ENCODE measurements at regions not wholly inside any gene's neighbourhood (a gene's known extent, or its start where the extent isn't known, plus 50 kb on each side); places are given as distances from the start of the nearest gene placed in this dataset.

DNA sequence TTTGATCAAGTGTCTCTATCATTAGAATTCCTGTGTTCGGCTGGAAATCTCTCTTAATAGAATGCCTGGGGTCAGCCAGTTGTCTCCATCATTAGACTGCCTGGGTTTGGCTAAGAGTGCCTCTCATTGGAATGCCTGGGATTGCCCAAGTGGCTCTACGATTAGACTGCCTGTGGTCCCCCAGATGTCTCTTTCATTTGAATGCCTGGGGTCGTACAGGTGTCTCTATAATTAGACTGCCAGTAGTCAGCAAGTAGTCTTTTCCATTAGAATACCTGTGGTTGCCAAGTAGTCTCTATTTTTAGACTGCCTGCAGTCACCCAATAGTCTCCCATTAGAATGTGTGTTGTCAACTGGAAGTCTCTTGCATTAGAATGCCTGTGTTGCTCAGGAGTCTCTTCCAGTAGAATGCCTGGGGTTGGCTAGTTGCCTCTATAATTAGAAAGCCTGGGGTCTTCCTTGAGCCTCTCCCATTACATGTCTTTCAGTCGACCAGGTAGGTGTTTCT, 1523.2 kb downstream of the UQCRFS1 start:
- no peak for DNase-seq (ENCODE audit: extremely low read depth in 1 of 11, low read depth in 9 of 11, low spot score in 4 of 11)

DNA sequence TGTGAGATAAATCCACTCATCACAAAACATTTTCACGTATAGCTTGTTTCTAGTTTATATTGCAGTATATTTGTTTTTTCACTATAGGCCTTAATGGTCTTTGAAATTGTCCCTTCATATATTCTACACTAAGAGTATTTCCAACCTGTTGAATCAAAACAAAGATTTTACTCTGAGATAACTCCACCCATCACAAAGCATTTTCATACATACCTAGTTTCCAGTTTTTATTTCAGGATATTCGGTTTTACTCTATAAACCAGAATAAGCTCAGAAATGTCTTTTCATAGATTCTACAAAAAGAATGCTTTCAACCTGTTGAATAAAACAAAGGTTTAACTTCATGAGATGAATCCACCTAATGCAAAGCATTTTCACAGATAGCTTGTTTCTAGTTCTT, 1528.7 kb downstream of the UQCRFS1 start:
- no peak for DNase-seq (ENCODE audit: extremely low read depth in 1 of 11, low read depth in 9 of 11, low spot score in 4 of 11)

DNA sequence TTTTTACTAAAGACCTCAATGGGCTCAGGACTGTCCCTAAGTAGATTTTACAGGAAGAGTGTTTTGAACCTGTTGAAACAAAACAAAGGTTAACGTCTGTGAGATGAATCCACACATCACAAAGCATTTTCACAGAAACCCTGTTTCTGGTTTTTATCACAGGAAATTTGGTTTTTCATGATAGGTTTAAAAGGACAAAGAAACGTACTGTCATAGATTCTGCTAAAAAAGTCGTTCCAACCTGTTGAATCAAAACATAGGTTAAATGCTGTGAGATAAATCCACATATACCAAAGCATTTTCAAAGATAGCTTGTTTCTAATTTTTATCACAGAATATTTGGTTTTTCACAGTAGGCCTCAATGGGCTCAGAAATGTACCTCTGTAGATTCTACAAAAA, 1531.0 kb downstream of the UQCRFS1 start:
- no peak for DNase-seq (ENCODE audit: extremely low read depth in 1 of 11, low read depth in 9 of 11, low spot score in 4 of 11)

DNA sequence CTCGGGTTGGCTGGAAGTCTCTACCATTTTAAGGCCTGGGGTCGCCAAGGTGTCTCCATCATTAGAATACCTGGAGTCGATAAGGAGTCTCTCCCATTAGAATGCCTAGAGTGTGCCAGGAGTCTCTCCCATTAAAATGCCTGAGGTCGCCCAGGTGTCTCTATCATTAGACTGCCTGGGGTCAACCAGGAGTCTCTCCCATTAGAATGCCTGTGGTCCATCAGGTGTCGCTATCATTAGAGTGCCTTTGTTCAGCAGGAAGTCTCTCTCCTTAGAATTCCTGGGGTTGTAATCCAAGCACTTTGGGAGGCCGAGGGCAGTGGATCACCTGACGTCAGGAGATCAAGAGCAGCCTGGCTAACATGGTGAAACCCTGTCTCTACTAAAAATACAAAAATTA, 1533.0 kb downstream of the UQCRFS1 start:
- no peak for DNase-seq (ENCODE audit: extremely low read depth in 1 of 11, low read depth in 9 of 11, low spot score in 4 of 11)

DNA sequence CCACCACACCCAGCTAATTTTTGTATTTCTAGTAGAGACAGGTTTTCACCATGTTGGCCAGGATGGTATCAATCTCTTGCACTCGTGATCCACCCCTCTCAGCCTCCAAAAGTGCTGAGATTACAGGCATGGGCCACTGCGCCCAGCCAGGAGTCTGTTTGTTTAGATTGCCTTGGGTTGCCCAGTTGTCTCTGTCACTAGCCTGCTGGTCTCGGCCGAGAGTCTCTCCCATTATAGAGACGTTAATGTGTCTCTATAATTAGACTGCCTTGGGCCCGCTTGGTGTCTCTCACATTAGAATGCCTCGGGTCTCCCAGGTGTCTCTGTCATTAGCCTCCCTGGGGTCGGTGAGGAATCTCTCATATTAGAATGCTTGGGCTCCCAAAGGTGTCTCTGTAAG, 1533.6 kb downstream of the UQCRFS1 start:
- DNase-seq (ENCODE audit: extremely low read depth in 1 of 11, low read depth in 9 of 11, low spot score in 4 of 11) = no peak

DNA sequence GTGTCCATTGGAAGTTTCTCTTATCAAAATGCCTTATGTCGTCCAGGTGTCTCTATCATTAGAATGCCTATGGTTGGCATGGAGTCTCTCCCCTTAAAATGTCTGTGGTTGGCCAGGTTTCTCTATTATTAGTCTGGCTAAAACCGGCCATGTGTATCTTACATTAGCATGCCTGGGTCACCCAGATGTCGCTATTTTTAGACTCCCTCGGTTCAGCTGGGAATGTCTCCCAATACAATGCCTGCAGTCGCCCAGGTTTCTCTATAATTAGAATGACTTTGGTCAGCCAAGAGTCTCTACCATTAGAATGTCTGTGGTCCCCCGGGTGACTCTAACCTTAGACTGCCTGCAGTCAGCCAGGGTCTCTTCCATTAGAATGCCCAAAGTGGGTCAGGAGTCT, 1536.1 kb downstream of the UQCRFS1 start:
- DNase-seq (ENCODE audit: extremely low read depth in 1 of 11, low read depth in 9 of 11, low spot score in 4 of 11) = no peak

DNA sequence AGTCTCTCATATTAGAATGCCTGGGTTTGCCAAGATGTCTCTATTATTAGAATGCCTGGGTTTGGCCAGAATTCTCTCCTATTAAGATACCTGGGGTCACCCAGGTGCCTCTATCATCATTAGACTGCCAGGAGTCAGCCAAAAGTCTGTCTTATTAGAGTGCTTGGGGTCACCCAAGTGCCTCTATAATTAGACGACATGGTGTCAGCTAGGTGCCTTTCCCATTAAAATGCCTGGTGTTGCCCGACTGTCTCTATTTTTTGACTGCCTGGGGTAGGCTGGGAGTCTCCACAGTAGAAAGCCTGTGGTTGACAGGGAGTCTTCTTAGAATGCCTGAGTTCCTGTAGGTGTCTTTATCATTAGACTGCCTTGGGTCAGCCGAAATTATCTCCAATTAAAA, 1536.6 kb downstream of the UQCRFS1 start:
- DNase-seq (ENCODE audit: extremely low read depth in 1 of 11, low read depth in 9 of 11, low spot score in 4 of 11) = no peak

DNA sequence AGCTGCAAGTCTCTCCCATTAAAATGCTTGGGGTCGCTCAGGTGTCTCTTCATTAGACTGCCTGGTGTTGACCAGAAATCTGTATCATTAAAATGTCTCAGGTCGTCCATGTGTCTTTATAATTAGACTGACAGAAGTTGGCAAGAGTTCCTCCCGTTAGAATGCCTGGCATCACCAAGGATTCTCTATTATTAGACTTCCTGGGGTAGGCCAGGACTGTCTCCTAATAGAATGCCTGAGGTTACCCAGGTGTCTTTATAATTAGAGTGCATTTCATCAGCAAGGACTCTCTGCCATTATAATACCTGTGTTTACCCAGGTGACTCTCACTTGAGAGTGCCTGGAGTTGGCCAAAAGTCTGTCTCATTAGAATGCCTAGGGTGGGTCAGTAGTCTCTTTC, 1537.2 kb downstream of the UQCRFS1 start:
- DNase-seq (ENCODE audit: extremely low read depth in 1 of 11, low read depth in 9 of 11, low spot score in 4 of 11) = no peak

DNA sequence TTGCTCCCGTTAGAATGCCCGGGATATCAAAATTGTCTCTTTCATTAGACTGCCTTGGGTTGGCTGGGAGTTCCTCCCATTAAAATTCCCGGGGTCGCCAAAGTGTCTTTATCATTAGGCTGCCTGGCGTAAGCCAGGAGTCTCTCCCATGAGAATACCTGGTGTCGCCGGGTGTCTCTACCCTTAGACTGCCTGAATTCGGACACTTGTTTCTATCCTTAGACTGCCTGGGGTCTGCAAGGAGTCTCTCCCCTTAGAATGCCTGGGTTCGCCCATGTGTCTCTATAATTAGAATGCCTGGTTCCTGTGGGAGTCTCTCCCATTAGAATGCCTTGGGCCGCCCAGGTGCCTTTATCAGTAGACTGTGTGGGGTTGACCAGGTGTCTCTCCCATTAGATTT, 1538.2 kb downstream of the UQCRFS1 start:
- no peak for DNase-seq (ENCODE audit: extremely low read depth in 1 of 11, low read depth in 9 of 11, low spot score in 4 of 11)

DNA sequence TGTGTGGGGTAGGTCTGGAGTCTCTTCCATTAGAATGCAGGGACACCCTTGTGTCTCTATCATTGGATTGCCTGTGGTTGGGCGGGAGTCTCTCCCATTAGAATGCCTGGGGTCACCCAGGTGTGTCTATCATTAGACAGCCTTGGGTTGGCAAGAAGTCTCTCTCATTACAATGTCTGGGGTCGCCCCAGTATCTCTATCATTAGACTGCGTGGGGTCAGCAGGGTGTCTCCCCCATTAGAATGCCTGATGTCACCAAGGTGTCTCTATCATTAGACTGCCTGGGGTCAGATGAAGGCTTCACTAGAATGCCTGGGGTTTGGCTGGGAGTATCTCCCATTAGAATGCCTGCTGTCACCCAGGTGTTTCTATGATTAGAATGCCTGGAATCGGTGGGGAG, 1539.0 kb downstream of the UQCRFS1 start:
- no peak for DNase-seq (ENCODE audit: extremely low read depth in 1 of 11, low read depth in 9 of 11, low spot score in 4 of 11)

DNA sequence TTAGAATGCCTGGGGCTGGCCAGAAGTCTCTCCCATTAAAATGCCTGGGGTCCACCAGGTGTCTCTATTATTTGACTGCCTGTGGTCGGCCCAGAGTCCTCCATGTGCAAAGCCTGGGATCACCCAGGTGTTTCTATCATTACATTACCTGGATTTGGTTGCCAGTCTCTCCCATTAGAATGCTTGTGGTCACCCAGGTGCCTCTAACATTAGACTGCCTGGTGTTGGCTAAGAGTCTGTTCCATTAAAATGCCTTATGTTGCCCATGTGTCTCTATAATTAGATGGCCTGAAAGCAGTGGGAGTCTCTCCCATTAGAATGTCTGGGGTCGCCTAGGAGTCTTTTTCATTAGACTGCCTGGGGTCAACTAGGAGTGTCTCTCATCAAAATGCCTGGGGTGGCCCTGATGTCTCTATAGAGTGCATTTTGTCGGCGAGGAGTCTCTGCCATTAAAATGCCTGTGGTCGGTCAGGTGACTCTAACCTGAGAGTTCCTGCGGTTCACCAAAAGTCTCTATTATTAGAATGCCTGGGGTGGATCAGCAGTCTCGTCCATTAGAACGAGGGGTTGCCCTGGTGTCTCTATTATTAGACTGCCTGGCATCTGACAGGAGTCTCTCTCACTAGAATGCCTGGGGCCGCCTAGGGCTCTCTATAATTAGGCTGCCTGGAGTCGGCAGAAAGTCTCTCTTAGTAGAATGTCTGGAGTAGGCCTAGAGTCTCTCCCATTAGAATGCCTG, 1540.5 kb downstream of the UQCRFS1 start:
- DNase-seq (ENCODE audit: extremely low read depth in 1 of 11, low read depth in 9 of 11, low spot score in 4 of 11) = no peak

DNA sequence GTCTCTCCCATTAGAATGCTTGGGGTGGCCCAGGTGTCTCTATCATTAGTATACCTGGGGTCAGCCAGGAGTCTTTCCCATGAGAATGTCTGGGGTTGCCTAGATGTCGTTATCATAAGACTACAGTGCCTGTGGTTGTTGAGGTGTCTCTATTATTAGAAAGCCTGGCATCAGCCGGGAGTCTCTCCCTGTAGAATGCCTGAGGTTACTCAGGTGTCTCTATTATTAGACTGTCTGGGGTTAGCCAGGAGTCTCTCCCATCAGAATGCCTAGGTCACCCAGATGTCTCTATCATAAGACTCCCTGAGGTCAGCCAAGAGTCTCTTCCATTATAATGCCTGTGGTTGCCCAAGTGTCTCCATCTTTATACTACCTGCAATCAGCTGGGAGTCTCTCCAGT, 1541.1 kb downstream of the UQCRFS1 start:
- DNase-seq (ENCODE audit: extremely low read depth in 1 of 11, low read depth in 9 of 11, low spot score in 4 of 11) = no peak

DNA sequence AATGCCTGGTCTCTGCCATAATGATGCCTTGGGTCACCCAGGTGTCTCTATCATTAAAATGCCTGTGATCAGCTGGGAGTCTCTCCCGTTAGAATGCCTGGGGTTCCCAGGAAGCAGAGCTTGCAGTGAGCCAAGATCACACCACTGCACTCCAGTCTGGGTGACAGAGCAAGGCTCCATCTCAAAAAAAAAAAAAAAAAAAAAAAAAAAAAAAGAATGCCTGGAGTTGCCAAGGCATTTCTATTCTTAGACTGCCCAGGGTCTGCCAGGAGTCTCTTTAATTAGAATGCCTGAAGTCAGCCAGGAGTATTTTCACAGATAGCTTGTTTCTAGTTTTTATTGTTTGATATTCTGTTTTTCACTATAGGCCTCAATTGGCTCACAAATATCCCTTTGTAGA, 1552.5 kb downstream of the UQCRFS1 start:
- no peak for DNase-seq (ENCODE audit: extremely low read depth in 1 of 11, low read depth in 9 of 11, low spot score in 4 of 11)

DNA sequence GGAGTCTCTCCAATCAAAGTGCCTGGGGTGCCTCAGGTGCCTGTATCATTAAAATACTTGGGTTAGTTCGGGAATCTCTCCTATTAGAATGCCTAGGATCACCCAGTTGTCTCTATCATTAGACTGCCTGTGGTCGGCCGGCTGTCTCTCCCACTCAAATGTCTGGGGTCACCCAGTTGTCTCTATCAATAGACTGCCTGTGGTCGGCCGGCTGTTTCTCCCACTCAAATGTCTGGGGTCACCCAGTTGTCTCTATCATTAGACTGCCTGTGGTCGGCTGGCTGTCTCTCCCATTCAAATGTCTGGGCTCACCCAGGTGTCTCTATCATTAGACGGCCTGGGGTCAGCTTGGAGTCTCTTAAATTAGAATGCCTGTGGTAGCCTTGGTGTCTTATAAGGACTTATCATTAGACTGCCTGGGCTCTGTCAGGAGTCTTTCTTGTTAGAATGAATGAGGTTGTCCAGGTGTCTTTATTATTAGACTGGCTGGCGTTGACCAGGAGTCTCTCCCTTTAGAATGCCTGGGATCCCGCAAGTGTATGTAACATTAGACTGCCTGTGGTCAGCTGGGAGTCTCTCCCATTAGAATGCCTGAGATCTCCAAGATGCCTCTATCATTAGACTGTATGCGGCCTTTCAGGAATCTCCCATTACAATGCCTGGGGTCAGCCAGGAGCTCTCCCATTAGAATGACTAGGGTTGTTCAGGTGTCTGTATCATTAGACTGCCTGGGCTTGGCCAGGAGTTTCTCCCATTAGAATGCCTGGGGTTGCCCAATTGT, 1555.5 kb downstream of the UQCRFS1 start:
- no peak for DNase-seq (ENCODE audit: extremely low read depth in 1 of 11, low read depth in 9 of 11, low spot score in 4 of 11)

DNA sequence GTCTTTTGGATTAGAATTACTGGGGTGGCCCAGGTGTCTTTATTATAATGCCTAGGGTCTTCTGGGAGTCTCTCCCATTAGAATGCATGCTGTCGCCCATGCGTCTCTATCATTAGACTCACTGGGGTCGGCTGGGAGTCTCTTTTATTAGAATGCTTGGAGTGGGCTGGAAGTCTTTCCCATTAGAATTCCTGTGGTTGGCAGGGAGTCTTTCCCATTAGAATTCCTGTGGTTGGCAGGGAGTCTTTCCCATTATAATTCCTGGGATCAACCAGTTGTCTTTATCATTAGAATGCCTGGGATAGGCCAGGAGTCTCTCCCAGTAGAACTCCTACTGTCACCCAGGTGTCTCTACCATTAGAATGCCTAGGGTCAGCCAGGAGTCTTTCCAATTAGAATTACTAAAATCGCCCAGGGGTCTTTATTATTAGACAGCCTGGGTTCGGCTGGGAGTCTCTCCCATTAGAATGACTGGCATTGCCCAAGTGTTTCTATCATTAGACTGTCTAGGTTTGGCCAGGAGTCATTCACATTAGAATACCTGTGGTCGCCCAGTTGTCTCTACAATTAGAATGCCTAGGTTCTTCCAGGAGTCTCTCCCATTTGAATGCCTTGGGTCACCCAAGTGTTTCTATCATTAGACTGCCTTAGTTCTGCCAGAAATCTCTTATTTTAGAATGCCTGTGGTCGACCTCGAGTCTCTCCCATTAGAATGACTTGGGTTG, 1558.5 kb downstream of the UQCRFS1 start:
- DNase-seq (ENCODE audit: extremely low read depth in 1 of 11, low read depth in 9 of 11, low spot score in 4 of 11) = no peak

DNA sequence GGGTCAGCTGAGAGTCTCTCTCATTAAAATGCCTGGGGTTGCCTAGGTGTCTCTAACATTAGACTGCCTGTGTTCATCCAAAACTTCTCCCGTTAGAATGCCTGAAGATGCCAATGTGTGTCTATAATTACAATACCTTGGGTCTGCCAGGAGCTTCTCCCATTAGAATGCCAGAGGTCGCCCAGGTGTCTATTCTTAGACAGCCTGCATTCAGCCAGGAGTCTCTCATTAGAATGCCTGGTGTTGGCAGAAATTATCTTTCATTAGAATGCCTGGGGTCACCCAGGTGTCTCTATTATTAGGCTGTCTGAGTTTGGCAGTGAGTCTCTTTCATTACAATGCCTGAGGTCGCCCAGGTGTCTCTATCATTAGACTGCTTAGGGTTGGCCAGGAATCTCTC, 1560.2 kb downstream of the UQCRFS1 start:
- DNase-seq (ENCODE audit: extremely low read depth in 1 of 11, low read depth in 9 of 11, low spot score in 4 of 11) = no peak

DNA sequence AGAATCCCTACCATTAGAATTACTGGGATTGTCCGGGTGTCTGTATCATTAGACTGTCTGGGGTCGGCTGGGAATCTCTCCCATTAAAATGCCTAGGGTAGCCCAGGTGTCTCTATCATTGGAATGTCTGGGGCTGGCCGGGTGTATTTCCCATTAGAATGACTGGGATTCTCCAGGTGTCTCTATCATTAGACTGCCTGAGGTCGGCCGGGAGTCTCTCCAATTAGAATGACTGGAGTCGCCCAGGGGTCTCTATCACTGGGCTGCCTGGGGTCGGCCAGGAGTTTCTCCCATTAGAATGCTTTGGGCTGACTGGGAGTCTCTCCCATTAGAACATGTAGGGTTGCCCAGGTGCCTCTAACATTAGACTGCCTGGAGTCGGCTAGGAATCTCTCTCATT, 1560.7 kb downstream of the UQCRFS1 start:
- no peak for DNase-seq (ENCODE audit: extremely low read depth in 1 of 11, low read depth in 9 of 11, low spot score in 4 of 11)

DNA sequence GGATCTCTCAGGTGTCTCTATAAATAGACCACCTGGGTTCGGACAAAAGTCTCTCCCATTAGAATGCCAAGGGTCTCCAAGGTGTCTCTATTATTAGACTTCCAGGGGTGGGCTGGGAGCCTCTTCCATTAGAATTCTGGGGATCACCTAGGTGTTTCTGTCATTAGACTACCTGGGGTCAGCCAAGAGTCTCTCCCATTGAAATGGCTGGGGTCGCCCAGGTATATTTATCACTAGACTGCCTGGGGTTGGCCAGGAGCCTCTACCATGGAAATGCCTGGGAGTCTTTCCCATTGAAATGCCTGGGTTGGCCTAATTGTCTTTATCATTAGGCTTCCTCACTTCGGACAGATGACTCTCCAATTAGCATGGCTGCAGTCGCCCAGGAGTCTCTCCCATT, 1565.5 kb downstream of the UQCRFS1 start:
- no peak for DNase-seq (ENCODE audit: extremely low read depth in 1 of 11, low read depth in 9 of 11, low spot score in 4 of 11)

DNA sequence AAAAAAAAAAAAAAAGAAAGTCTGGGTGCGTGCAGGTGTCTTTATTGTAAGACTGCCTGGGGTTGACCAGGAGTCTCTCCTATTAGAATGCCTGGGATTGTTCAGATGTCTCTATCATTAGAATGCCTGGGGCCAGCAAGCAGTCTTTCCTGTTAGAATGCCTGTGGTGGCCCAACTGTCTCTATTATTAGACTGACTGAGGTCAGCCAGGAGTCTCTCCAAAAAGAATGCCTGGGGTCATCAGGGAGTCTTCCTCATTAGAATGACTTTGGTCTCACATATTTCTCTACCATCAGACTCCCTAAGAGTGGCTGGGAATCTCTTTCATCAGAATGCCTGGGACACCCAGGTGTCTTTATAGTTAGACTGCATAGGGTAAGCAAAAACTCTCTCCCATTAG, 1577.5 kb downstream of the UQCRFS1 start:
- DNase-seq (ENCODE audit: extremely low read depth in 1 of 11, low read depth in 9 of 11, low spot score in 4 of 11) = no peak

DNA sequence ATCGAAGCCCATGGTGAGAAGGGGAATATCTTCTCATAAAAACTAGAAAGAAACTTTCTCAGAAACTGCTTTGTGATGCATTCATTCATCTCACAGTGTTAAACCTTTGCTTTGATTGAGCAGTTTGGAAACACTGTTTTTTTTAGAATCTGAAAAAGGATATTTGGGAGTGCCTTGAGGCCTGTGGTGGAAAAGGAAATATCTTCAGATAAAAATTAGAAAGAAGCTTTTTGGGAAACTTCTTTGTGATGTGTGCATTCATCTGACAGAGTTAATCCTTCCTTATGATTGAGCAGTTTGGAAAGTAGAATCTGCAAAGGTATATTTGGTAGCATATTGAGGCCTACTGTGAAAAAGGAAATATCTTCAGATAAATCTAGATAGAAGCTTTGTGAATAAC, 1594.9 kb downstream of the UQCRFS1 start:
- DNase-seq (ENCODE audit: extremely low read depth in 1 of 11, low read depth in 9 of 11, low spot score in 4 of 11) = no peak
